Colonic mucosa (tissue), 4 donors: ENCODE measurements at regions not wholly inside any gene's neighbourhood (a gene's known extent, or its start where the extent isn't known, plus 50 kb on each side); places are given as distances from the start of the nearest gene placed in this dataset.
"Not testable (repeated sequence)": the region's sequence is repeated elsewhere in the genome, so short reads cannot be mapped to it uniquely, and the experiment has no call there.

Experiments used
- DNase-seq: peaks from one replicate; pipeline ENCODE4 v3.0.0-alpha.2; 2020
- H3K27ac ChIP-seq: fragments of 200-600 bp; one replicate; pipeline ENCODE4 v1.8.0; 2021
- H3K27me3 ChIP-seq: fragments of 200-600 bp; one replicate; pipeline ENCODE4 v1.8.0; 2021
- H3K36me3 ChIP-seq: fragments of 200-600 bp; one replicate; pipeline ENCODE4 v1.8.0; 2021
- H3K4me1 ChIP-seq: fragments of 200-600 bp; one replicate; pipeline ENCODE4 v1.8.0; 2021; ENCODE audit warnings: mild to moderate bottlenecking
- H3K4me3 ChIP-seq: fragments of 200-600 bp; one replicate; pipeline ENCODE4 v1.8.0; 2021
- H3K9ac ChIP-seq, 2 donors: one replicate each; pipeline ENCODE4 v1.7.0; 2013; ENCODE audit warnings: control low read depth in 2 of 2, low read depth in 2 of 2, low read length in 2 of 2
- H3K9me3 ChIP-seq: fragments of 200-600 bp; one replicate; pipeline ENCODE4 v1.8.0; 2021
- intact Hi-C: fragments of 100-400 bp; cut with DNase I; formaldehyde crosslinking; loops from one replicate; pipeline ENCODE4 v1.14.1; 2022
- TF ChIP-seq, protein P1 (sequence below): fragments of 200-600 bp; IDR thresholded peaks from one replicate; pipeline ENCODE4 v1.8.0; 2022; ENCODE audit warnings: antibody characterized with exemption, mild to moderate bottlenecking
- donor health status: healthy.
- donor health status: DM: no; HTN: no; CAD: no.
- donor health status: DM: no; HTN: no; CAD: no.

DNA sequence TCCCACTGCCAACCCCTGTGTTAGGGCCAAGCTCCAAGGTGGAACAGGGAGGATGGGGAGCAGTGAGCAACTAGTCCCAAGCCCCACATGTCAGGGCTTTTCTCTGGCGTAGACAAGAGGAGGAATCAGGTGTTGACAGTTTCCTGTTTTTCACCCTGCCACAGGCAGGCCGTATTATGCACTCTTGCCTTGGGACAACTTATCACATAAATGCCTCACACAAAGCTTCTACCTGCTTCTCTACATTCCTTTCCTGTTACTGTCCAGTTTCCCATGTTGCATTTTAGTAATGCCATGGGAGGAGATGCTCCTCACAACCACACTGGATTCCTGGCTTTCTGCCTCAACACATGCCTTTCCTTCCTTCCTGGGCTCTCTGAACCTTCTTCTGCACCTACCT lies 381.2 kb upstream of the ATP11B start:
- no peaks in the 10 kb centered on the region for H3K36me3 ChIP-seq
- no peak overlapping the region for H3K9ac ChIP-seq
- H3K27ac ChIP-seq: no peak overlapping the region
- H3K9me3 ChIP-seq: no peaks in the 10 kb centered on the region
- no peaks in the 10 kb centered on the region for H3K4me1 ChIP-seq
- no peak for DNase-seq
- H3K27me3 ChIP-seq: no peaks in the 10 kb centered on the region
- TF ChIP-seq, protein P1, sequence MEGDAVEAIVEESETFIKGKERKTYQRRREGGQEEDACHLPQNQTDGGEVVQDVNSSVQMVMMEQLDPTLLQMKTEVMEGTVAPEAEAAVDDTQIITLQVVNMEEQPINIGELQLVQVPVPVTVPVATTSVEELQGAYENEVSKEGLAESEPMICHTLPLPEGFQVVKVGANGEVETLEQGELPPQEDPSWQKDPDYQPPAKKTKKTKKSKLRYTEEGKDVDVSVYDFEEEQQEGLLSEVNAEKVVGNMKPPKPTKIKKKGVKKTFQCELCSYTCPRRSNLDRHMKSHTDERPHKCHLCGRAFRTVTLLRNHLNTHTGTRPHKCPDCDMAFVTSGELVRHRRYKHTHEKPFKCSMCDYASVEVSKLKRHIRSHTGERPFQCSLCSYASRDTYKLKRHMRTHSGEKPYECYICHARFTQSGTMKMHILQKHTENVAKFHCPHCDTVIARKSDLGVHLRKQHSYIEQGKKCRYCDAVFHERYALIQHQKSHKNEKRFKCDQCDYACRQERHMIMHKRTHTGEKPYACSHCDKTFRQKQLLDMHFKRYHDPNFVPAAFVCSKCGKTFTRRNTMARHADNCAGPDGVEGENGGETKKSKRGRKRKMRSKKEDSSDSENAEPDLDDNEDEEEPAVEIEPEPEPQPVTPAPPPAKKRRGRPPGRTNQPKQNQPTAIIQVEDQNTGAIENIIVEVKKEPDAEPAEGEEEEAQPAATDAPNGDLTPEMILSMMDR: no peak
- no peak overlapping the region for H3K4me3 ChIP-seq
- intact Hi-C loops: no loop called here

DNA sequence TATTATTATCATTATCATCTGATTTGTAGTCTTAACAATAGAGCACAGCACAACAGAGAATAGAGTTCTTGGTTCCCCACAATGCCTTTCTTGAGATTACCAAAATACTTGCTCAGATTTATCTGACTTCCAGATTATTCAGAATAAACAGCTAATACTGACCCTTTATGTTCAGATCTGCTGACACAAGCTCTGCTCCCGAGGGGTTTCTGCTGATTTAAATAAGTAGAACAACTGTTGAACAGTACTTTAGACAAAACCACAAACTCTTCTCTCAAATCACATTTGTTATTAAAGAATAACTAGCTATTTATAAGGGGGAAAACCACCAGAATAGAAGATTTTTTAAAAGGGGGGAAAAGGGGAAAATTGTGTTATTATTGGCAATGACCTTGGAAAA lies 380.2 kb upstream of the ATP11B start:
- Histone ChIP-seq H3K27ac (no peak overlapping the region), H3K36me3 (no peaks in the 10 kb centered on the region), H3K4me1 (no peaks in the 10 kb centered on the region), H3K4me3 (no peak overlapping the region), H3K9ac (no peak overlapping the region), H3K27me3 (no peaks in the 10 kb centered on the region), H3K9me3 (no peaks in the 10 kb centered on the region)
- intact Hi-C loops: no loop called here
- TF ChIP-seq, protein P1: no peak
- DNase-seq: no peak

DNA sequence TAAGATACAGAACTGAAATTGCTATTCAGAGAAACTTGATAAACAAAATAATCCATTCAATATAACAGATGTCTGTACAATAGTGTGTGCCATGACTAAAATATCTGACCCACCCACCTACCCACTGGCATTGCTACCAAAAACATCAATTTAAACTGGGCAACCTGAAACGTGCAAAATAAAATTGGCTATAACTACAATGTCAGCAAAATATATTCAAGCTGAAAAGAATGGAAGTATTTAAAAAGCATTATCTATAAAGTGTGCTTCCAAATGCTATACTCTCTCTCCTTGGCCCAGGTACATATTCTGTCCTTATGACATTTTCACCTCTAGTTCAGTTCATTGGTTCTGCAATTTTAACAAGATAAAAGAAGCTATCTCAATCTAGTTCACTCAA lies 379.6 kb upstream of the ATP11B start:
- Histone ChIP-seq H3K27me3 (no peaks in the 10 kb centered on the region), H3K27ac (no peak overlapping the region), H3K4me3 (no peak overlapping the region), H3K4me1 (no peaks in the 10 kb centered on the region), H3K9me3 (no peaks in the 10 kb centered on the region), H3K36me3 (no peaks in the 10 kb centered on the region), H3K9ac (no peak overlapping the region)
- TF ChIP-seq, protein P1: no peak
- DNase-seq: no peak
- intact Hi-C loops: no loop called here

DNA sequence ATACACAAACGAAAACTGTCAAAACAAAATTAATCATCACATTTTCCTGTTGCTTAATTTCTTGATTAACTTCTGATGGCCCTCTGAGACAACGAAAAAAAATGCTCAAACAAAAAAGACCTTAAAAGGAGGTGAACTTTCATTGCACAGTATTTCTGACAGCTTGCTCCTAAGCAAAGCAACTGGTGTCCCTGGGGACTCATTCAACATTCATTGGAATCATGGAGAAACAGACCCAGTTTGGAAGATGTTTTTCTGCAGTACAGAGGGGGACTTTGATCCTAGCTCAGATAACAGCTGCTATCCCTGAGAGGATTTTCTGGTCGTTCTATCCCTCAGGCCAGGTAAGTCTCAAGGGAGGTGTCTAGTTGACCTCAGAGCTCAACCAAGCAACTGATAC lies 378.7 kb upstream of the ATP11B start:
- no peak for DNase-seq
- no peak overlapping the region for H3K4me3 ChIP-seq
- no peaks in the 10 kb centered on the region for H3K4me1 ChIP-seq
- no peaks in the 10 kb centered on the region for H3K27me3 ChIP-seq
- H3K36me3 ChIP-seq: no peaks in the 10 kb centered on the region
- no peak overlapping the region for H3K27ac ChIP-seq
- TF ChIP-seq, protein P1: no peak
- no peaks in the 10 kb centered on the region for H3K9me3 ChIP-seq
- intact Hi-C loops: no loop called here
- no peak overlapping the region for H3K9ac ChIP-seq

DNA sequence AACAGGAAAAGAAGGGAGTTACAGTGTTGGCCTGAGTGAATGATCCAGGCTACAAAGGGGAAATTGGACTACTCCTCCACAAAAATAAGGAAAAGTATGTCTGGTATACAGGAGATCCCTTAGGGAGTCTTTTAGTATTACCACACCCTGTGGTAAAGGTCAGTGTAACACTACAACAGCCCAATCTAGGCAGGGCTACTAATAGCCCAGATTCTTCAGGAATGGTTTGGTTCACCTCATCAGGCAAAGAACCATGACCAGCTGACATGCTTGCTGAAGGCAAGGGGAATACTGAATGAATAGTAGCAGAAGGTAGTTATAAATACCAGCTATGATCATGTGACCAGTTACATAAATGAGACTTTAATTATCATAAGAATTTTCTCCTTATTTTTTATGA lies 372.6 kb upstream of the ATP11B start:
- no peaks in the 10 kb centered on the region for H3K36me3 ChIP-seq
- TF ChIP-seq, protein P1: no peak
- H3K4me3 ChIP-seq: no peak overlapping the region
- H3K27ac ChIP-seq: no peak overlapping the region
- H3K27me3 ChIP-seq: no peaks in the 10 kb centered on the region
- no peak overlapping the region for H3K9ac ChIP-seq
- DNase-seq: no peak
- intact Hi-C loops: no loop called here
- no peaks in the 10 kb centered on the region for H3K4me1 ChIP-seq
- no peaks in the 10 kb centered on the region for H3K9me3 ChIP-seq

DNA sequence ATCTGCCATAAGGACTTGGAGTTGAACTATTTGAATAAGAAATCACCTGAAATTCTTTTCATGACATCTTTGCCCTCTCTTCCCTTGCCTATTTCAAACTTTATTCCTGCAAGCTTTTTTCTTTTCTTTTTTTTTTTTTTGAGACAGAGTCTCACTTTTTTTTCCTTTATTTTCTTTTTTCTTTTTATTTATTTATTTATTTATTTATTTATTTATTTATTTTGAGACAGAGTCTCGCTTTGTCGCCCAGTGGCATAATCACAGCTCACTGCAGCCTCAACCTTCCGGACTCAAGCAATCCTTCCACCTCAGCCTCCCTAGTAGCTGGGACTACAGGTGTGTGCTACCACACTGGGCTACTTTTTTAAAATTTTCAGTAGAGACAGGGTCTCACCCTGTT lies 369.3 kb upstream of the ATP11B start:
- Histone ChIP-seq H3K27me3 (no peaks in the 10 kb centered on the region), H3K4me1 (no peaks in the 10 kb centered on the region), H3K4me3 (no peak overlapping the region), H3K9me3 (no peaks in the 10 kb centered on the region), H3K9ac (no peak overlapping the region), H3K36me3 (no peaks in the 10 kb centered on the region), H3K27ac (no peak overlapping the region)
- TF ChIP-seq, protein P1: no peak
- intact Hi-C loops: no loop called here
- DNase-seq: no peak

DNA sequence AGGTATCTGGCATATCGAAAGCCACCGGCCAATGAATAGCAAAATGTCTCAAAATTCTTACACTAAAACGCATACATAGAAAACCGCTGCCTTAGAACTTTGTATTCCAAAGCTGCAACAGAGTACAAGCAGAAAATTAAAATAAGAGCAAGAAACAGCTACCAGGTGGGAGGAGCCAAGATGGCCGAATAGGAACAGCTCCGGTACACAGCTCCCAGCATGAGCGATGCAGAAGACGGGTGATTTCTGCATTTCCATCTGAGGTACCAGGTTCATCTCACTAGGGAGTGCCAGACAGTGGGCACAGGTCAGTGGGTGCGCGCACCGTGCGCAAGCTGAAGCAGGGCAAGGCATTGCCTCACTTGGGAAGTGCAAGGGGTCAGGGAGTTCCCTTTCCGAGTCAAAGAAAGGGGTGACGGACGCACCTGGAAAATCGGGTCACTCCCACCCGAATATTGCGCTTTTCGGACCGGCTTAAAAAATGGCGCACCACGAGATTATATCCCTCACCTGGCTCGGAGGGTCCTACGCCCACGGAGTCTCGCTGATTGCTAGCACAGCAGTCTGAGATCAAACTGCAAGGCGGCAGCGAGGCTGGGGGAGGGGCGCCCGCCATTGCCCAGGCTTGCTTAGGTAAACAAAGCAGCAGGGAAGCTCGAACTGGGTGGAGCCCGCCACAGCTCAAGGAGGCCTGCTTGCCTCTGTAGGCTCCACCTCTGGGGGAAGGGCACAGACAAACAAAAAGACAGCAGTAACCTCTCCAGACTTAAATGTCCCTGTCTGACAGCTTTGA lies 367.2 kb upstream of the ATP11B start:
- H3K27me3 ChIP-seq, H3K36me3 ChIP-seq, H3K9me3 ChIP-seq, intact Hi-C loops, H3K9ac ChIP-seq, H3K4me1 ChIP-seq, H3K27ac ChIP-seq, H3K4me3 ChIP-seq, DNase-seq: not testable (repeated sequence)

DNA sequence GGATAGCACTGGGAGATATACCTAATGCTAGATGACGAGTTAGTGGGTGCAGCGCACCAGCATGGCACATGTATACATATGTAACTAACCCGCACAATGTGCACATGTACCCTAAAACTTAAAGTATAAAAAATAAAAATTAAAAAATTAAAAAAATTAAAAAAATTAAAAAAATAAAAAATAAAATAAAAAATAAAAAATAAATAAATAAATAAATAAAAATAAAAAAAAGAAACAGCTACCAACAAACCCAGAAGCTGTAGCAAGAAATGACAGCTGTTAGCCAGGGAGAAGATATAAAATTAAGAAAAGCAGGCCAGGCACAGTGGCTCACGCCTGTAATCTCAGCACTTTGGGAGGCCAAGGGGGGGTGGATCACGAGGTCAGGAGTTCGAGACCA lies 361.3 kb upstream of the ATP11B start:
- H3K9me3 ChIP-seq, H3K27me3 ChIP-seq, H3K4me3 ChIP-seq, H3K27ac ChIP-seq, intact Hi-C loops, H3K4me1 ChIP-seq, H3K36me3 ChIP-seq, DNase-seq, H3K9ac ChIP-seq: not testable (repeated sequence)
